NCI-H1930 (cell line): ENCODE measurements at regions not wholly inside any gene's neighbourhood (a gene's known extent, or its start where the extent isn't known, plus 50 kb on each side); places are given as distances from the start of the nearest gene placed in this dataset.

ENCODE experiments used
- DNase-seq, 2 experiments: peaks; one replicate each; lab custom pipeline; 2025; lab: John Stamatoyannopoulos, UW

- no peak for DNase-seq
These were observed 168.6 kb downstream of the TMTC3 start for GRCh38 chr12:88310666-88311065.

GRCh38 chr12:88313554-88313953 is 171.4 kb downstream of the TMTC3 start:
- DNase-seq = no peak

- no peak for DNase-seq
These were observed 172.6 kb downstream of the TMTC3 start for GRCh38 chr12:88314706-88315105.

- DNase-seq = no peak
These were observed 176.6 kb downstream of the TMTC3 start for GRCh38 chr12:88318726-88319125.

DNA sequence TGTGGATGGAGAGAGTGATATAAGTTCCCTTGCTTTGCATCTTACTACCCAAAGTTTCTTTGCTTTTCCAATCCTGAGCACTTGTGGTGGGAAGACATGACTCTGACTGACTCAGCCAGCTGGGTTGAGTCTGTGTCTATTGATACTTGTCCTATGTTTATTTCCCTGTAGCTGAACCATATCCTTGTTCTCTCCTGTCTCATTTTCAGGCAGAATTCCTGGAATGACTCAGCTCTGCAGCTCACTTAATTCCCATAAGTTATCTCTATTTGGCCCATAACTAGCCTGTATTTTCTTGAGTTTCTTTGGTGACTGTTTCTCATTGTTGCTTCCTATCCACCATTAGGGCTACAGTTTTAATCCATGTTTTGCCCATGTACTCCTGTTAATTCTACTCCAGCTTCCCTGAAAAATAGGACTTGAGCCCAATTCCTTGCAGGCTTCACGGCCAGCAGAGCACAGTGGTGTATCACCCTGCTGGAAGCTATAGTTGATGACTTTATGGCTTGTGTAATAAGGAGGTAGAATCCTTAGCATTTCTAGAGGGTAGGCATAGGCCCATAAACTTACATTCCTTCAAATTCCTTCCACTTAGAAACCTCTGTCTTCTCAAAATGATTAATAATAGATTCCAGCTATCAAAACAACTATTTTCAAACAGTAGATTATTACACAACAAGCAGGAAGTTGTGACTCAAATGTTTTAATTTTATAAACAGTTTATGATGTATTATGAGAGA is 183.1 kb downstream of the TMTC3 start:
- no peak for DNase-seq

- DNase-seq = no peak
These were observed 183.7 kb downstream of the TMTC3 start for GRCh38 chr12:88325816-88326189.

DNA sequence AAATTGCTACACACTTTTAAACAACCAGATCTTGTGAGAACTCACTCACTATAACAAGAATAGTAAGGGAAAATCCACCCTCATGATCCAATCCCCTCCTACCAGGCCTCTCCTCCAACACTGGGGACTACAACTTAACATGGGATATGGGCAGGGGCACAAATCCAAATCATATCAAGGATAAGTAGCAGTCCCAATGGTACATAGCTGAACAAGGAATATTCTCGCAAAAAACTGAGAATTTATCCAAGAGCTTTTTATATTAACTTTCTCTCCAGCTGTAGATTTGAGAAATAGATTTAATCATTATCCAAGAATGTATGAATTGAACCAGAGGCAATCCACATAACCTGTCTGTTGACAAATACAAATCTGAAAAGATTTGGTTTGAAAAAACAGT is 185.2 kb downstream of the TMTC3 start:
- no peak for DNase-seq

DNA sequence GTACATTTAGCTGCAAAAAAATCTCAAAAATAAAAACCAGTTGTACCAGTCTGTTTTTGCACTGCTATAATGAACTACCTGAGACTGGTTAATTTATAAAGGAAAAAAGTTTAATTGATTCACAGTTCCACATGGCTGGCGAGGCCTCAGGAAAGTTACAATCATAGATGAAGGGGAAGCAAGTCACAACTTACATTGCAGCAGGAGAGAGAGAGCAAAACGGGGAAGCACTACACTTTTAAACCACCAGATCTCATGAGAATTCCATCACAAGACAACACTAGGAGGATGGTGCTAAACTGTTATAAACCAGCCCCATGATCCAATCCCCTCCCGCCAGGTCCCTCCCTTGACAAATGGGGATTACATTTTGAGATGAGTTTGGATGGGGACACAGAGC is 186.0 kb downstream of the TMTC3 start:
- no peak for DNase-seq

- no peak for DNase-seq
These were observed 187.7 kb downstream of the TMTC3 start for GRCh38 chr12:88329833-88330232.

GRCh38 chr12:88334271-88334670 is 192.2 kb downstream of the TMTC3 start:
- DNase-seq = peak in 1 of 2 experiments; percentile 22

DNA sequence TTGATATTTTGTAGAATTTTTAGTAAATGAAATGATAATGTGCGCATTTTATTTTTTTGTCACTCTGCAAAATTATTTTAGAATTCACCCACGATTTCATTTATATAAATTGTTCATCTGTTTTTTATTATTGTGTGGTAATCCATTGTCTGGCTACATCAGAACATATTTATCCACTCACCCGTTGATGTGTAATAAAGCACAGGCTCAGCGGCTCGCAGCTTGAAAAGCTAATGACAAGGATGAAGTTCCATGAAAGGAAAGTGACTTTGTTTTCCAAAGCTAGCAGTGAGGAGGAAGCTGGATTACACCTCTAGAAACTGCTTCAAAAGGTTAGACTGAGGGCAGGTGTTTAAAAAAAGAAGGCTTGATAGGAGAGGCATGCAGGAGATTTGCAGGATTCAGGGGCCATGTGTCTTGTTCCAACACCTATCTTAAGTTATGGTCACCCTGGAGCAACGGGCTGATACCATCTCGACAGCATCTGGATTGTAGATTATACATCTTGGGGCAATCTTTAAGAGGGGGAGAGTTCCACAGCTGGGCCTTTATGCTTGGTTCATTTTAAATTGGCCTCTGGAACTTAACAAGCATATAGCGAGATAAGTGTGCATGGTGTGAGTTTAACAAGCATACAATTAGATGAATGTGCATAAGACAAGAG is 194.1 kb downstream of the TMTC3 start:
- no peak for DNase-seq

DNA sequence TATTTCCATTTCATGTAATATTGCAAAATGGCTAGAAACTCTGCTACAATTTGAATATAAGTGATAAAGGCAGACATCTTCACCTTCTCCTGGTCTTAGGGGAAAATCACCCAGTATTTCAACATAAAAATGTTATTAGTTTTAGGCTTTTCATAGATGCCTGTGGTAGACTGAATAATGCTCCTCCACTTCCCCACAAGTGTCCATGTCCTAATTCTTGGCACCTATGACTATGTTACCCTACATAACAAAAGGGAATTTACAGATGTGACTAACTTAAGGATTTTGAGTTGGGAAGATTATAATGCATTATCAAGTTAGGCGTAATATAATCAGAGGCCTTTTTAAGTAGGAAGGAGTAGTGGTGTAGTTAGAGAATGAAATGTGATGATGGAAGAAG is 196.4 kb downstream of the TMTC3 start:
- DNase-seq = no peak

DNA sequence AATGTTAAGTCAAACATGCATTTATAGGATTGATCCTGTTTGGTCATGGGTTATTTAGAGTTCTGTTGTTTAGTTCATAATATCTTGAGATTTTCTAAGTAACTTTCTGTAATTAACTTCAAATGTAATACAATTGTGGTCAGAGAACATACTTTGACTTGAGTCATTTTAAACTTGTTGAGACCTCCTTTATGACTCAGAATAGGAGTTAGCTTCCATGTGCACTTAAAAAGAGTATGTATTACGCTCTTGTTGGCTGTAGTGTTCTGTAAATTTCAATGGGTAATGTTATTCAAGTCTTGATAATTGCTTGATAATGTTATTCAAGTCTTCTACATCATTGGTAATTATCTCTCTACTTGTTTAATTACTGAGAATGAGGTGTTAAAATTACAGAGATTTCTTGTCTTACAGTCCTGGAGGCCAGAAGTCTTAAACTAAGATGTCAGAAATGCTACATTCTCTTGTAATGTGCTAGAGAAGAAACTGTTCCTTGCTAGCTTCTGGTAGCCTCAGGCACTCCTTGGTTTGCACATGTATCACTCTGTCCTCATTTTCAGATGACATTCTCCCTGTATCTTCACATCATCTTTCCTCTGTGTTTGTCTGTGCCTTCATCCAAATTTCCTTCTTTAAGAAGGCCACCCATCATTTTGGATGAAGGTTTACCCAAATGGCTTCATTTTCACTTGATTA is 197.3 kb downstream of the TMTC3 start:
- no peak for DNase-seq

- DNase-seq = no peak
These were observed 197.9 kb downstream of the TMTC3 start for GRCh38 chr12:88339966-88340365.

DNA sequence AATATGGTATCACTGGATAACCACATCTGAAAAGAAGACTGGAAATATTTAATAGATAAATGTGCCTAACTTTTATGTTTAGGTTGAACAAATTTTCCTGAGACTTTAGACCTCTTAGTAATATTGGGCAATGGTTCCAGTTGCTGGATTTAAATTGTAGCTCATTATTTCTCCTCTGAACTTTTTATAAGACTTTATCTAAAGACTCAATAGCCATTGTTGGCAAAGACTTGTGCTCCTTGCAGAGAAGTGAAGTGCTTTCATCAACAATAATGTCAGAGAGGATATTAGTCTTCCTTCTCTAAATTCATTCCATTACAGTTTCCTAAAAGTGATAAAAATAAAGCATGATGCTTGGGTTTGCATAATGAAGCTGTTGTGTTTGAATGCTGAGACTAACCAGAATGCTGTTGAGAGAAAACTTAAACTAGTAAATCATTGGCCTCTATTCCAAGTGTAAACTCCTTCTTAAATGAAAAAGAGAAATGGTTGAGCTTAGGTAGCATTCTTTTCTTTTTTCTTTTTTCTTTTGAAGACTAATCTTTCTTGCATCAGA is 200.2 kb downstream of the TMTC3 start:
- no peak for DNase-seq

DNA sequence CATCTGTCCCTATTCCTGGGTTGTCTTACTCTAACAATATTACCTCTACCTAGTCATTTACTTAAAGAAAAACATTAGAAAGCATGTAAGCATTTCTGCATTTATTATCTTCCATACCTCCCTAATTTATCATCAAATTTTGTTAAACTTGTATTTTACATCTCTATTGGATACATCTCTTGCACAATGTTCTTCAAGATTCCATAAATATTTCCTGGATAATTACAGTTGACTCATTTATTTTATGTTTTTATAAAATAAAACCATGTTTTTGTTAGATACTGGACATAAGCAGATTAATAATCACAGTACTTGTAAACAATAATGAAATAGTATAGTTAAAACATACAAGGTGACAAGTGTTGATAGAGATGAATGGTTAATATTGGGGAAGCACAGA is 209.0 kb downstream of the TMTC3 start:
- DNase-seq = no peak

DNA sequence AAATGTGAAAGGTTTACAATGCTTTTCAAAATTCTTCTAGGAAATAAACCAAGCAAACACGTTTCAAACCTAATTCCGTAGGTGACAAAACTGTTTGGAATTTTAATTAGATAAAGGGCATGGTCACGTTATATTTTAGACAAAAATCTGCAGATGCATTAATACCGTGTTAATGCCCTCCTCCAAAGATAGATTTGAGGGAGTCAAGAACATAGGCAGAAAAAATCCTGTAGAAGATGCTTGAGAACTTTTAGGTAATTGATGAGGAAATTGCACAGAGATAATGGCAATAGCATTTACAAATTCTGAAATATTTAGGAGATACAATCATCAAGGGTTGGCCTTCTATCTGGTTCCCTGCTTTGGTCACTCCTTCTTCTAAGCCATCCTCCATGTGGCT is 212.6 kb downstream of the TMTC3 start:
- DNase-seq = no peak

DNA sequence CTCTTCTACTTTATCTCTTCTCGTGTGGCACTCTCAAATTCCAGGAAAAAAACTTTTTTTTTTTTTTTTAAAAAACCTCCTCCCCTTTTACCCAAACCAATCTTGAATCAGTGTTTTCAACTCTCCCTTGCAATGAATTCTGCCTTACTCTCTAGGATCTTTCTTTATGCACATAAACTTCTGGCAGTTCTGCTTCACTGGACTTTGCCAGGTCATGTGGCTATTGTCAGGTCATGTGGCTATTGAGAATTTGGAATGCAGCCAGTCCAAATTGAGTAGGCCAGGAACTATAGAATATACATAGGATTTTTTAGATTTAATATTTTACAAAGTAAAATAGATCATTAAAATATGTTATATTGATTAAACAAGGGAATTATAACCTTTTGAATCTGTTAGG is 218.2 kb downstream of the TMTC3 start:
- no peak for DNase-seq

GRCh38 chr12:88361493-88361892 is 218.8 kb downstream of the KITLG start:
- no peak for DNase-seq

DNA sequence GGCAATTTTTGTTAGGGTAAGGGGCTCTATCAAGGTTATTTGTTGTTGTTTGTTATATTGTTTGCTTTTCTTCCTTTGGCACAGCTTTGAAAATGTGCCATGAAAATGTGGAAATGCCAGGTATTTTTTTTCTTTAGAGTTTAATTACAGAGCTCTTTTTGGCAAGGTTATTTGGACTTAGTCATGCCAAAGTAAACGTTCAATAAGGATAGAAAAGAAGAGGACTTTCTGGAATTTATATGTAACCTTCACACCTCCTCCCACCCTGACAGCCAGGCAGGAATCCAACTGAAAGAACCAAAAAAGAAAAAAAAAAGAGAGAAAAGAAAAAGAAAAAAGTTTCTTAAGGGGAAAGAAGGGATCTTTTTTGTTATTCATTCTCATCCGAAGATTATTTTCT is 217.8 kb downstream of the KITLG start:
- no peak for DNase-seq

- no peak for DNase-seq
These were observed 214.9 kb downstream of the KITLG start for GRCh38 chr12:88365403-88365802.

DNA sequence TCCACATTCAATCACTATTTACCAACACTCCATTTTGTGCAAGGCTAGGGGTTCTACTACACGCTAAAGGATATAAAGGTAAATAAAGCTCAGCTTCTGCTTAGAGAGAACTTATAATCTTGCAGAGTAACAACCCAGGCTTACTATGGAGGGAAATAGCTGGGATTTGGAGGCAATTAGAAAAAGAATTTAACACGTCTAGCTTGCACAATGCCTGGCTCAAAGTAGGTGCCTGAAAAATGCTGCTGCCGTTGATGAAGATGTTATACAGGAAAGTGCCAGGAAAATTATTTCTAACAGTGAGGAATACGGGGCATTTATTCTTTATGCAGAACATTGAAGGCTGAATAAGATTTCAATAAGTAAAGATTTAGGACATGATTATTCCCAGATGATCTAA is 214.2 kb downstream of the KITLG start:
- DNase-seq = no peak

- no peak for DNase-seq
These were observed 213.0 kb downstream of the KITLG start for GRCh38 chr12:88367231-88367630.
